Ammon's horn (tissue), 1 donor: ENCODE measurements at regions not wholly inside any gene's neighbourhood (a gene's known extent, or its start where the extent isn't known, plus 50 kb on each side); places are given as distances from the start of the nearest gene placed in this dataset.
A peak's percentile ranks its signal among the peaks of the same experiment; 100 is the strongest.

ENCODE experiments used
- DNase-seq: peaks from one replicate; pipeline ENCODE4 v3.0.0-alpha.2; 2016; ENCODE audit warnings: low spot score

- no peak for DNase-seq
These were observed 1110.3 kb upstream of the MAP3K7 start for GRCh38 chr6:91697010-91697695.

- no peak for DNase-seq
These were observed 1108.3 kb upstream of the MAP3K7 start for GRCh38 chr6:91695221-91695620.

DNA sequence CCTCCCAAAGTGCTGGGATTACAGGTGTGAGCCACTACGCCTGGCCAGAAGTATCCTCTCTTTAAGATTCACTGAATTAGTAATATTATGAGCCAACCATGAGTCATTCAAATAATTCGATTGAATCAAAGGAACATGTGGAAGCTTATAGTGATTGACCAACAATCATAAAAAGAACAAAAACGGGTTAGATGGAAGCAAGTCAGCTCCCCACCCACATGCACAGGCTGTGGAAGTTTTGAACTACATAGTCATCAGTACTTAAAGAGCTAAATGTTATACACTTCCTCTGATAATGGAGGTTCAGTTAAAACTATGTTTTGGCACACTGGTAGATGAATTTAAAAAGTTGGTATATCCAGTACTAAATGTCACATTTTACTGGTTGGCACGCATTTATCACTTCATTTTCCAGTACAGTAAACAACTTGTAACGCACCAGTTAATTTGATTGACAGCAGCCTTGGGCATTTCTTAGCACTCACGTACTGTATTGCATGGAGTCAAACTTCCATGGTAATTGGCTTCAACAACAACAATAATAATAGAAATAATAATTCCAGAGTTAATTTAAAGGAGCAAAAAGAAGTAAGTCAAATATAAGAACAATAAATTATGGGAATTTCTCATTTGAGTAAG, 1107.3 kb upstream of the MAP3K7 start:
- DNase-seq: no peak

- no peak for DNase-seq
These were observed 1104.6 kb upstream of the MAP3K7 start for GRCh38 chr6:91691449-91691848.

DNA sequence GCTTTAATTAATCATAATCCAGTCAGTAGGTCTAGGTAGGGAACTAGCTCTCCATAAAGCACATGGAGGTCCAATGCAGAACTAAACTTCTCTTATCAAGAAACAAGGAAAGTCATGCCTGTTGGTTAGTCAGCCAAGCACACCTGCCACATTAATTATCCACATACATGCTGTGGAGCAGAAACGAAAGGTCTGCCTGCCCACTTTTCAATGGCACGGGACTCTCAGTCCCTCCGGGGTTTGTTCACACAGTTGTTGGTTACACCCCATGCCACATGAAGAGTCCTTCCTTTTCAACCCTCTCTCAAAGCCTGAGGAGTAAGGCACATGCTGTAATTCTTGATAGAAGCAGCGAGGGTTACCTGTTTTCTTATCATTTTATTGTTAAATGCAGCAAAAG, 1096.4 kb upstream of the MAP3K7 start:
- no peak for DNase-seq

- DNase-seq: peak; percentile 67
These were observed 1094.4 kb upstream of the MAP3K7 start for GRCh38 chr6:91681296-91681695.

DNA sequence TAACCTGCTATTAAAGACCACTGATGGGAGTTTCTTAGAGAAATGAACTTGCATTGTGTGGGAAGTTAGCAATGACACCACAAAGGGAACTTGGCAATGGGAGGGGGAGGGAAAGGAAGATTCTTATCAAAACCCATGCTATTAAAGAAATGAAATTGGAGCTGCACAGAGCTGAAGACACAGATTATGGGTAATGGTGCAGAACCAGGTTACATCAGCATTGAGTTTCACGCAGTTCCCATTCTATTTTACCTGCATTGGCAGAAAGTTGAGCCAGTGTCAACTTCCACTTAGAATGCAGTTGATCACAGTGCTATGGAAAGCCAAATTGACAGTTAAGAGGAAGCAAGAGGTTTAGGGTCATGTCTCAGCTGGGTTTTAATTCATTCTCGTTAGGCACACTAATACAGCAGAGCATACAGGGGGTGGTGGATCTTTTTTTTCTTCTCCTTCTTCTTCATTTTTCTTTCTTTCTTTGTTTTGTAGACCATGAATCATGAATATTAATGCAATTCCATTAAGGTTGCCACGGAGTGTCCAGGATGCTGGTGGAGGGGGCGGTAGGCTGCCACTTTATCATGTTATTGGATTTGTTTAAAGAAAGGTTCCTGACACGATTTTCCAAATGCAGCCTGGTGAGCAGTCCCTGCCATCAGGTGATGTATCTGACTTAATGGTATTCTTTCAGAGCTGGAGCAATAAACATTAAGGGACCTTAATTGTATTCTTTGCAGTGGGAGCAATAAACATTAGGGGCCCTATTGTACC, 1092.0 kb upstream of the MAP3K7 start:
- no peak for DNase-seq

GRCh38 chr6:91672201-91672600, 1085.3 kb upstream of the MAP3K7 start:
- no peak for DNase-seq

DNA sequence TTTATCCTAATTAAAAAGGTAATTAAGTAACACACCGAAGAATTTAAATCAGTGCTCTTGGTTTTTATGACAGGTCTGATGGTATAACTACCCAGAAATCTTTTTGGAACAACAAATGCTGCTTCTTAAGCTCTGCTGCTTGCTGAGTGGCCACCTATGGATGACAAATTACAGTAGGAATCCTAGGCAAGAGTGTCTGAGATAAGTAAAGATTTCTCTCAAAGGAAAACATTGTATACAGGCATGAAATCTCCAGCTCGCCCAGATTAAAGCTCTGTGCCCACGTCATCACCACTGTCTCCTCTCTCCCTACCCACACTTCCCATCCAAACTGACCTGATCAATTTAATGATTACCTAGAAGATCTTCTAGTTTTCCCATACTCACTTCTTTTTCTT, 1083.0 kb upstream of the MAP3K7 start:
- no peak for DNase-seq

- peak; percentile 87 for DNase-seq
These were observed 1082.4 kb upstream of the MAP3K7 start for GRCh38 chr6:91669154-91669870.

DNA sequence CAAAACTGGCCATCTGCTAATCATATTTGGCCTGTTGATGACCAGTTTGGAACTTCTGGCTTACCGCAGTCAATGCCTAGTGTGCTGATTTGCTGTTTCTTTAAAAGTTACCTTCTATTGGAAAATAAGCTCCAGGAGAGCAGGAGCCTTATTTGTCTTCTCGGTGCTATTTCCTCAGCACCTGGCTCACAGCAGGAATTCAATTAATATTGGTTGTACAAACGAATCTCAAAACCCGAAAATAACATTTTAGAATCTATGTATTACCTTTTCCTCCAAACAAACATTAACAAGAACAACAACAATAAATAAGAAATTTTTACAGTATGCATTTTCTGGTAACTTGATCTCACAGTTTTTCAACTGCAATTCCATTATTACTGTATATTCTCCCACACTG, 1080.7 kb upstream of the MAP3K7 start:
- DNase-seq: no peak

DNA sequence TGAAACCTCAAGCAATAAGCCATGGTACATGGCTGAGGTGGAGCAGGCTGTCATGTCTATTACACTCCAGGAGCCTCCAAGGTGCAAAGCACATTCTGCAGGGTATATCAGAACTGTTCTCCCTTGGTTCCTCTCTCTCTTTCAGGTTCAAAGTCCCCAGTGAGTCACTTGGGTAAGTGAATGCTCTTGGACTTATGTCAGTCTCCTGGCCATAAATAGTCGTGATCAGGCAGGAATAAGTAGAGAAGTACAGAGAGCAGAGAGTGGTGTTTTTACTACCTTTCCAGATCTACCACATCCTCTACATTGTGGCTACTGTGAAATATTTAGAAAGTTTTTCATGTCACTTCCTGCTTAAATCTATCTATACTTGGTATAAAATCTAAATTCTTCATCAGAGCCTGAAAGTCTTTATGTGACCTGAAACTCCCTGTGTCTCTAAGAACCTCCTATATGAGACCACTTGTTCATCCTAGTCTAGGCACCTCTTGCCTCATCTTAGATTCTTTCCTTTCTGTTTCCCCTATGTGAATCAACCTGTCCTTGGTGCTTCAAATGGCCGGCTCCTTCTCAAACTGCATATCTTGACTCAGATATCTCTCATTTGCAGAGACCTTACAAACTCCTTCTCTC, 1077.6 kb upstream of the MAP3K7 start:
- no peak for DNase-seq

- no peak for DNase-seq
These were observed 1074.0 kb upstream of the MAP3K7 start for GRCh38 chr6:91660893-91661292.

GRCh38 chr6:91659891-91660290, 1073.0 kb upstream of the MAP3K7 start:
- DNase-seq: no peak

DNA sequence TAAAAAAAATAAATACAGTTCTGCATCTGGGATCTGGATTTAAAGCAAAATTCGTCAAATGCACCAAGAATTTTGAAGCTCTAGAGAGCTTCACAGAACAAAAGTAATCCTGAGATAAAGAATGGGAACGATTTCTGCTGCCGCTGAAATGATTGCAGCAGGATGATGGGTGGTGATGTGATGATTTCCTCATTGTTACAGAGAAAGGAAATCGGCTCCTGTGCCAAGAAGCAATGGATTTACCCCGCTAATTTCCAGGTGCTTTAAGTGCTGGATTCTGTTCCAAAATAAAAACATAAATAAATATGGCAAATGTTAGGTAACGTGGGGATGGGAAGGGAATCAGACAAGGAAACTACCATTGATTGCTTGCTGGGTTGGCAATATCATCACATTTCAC, 1067.9 kb upstream of the MAP3K7 start:
- DNase-seq: no peak

DNA sequence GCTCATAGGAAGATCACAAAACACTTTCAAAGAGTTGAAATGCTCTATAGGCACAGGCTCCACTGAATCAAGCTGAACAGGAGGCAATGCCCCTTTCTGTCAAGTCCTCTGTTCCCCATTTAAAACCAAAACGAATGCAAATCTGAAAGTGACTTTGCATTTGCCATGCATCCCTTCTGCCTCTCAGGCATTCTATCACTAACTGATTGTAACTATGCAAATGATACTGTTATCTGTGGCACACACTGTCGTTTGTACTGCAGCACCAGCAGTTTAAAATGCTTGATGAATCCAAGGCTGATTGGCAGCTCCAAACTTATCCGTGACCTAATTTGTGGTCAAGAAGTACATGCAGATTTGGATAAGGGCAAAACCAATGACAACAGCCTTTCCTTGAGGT, 1067.5 kb upstream of the MAP3K7 start:
- peak; percentile 13 for DNase-seq

DNA sequence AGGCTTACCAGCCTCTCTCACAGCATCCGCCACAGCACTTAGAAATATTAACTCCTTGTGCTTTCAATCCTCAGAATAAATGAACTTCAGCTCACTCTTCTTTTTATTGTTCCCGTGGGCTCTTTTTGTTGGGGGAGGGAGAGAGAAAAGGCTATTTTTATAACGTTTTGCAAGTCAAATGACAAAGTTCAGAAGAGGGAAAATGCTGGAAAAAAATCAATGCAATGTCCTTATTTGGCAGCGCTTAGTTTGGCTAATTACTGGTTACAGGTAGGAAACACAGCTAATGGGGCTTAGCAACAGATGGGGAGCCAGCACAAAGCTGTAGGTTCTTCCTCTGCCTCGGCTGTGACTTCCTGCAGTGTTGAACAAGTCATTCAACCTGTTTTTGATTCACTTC, 1067.0 kb upstream of the MAP3K7 start:
- no peak for DNase-seq

DNA sequence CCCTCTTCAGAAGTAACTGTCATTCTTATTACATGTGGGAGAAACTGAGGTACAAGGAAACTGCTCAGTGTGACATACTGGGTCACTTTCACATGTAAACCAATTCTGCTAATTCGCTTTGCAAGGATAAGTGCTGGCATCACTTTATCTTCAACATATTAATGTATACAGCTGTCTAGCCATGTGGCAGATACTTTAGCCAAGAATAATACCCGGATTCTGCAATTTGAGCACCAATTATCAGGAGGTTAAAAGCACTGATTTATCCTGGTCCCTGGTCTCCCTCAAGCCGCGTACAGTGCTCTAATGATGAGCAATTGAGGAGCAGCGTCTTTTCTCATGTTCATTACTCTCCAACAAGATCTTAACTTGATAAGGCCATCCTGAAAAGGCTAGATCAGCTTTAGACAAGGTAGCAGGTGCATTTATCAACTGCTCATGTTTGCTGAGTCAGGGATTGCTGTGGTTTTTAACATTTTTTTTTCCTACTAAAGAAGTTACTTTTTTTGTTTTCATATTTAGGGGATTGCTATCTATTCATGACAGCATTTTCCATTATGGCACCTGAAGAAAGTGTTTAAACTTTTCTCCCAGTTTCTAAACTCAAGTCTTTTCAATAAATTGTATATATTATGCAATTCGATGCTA, 1066.3 kb upstream of the MAP3K7 start:
- DNase-seq: no peak

DNA sequence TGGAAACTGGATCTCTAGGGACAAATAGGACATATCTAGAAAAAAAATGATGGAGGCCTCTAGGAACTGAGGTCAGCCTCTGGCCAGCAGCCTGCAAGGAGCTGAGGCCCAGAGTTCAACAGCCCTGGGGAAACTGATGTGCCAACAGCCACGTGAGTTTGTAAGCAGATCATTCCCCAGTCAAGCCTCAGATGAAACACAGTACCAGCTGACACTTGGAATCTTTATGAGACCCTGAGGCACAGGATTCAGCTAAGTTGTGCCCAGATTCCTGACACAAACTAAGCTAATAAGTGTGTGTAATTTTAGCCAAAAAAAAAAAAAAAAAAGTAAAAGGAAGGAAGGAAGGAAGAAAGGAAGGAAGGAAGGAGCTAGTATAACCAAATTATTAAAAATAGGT, 1059.8 kb upstream of the MAP3K7 start:
- no peak for DNase-seq

GRCh38 chr6:91645811-91646210, 1058.9 kb upstream of the MAP3K7 start:
- DNase-seq: no peak

DNA sequence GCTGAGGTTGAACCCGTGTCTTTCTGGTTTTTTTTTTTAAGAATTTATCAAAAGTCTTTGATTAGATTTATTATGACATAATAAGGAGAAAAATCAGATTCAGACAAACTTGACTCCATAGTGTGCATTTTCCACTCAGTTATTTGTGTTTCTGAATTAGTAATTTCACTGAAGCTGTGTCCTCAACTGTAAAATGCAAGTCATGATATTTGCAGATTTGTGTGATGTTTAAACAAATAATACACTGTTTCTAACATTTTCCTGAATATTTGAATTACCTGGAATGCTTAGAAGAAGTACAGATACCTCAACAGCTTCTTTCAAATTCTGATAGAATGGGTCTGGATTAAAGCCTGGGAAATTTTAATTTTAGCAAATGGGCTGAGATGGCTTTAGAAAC, 1050.3 kb upstream of the MAP3K7 start:
- no peak for DNase-seq

DNA sequence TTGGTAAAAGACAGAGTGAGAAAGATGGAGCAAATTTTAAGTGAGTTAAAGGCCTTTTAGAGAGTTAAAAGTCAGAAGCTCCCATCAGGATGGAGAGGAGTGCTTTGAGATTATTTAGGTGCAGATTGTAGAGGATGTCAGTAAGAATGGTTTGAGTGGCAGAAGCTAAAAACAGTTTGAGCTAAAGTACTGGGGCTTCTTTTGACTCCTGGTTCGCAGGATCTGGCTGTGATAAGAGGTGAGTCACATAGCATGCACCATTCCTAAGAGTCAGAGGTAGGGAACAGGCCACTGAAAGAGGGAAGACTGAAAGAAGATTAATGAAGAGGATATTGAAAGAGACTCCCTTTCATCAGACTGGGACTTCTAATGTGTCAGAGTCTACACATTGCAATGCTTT, 1047.9 kb upstream of the MAP3K7 start:
- DNase-seq: no peak
